A673 (cell line): ENCODE measurements at regions not wholly inside any gene's neighbourhood (a gene's known extent, or its start where the extent isn't known, plus 50 kb on each side); places are given as distances from the start of the nearest gene placed in this dataset.

Source experiments
- BruUV-seq: library from RNA; stranded (reverse); fragments of 400-500 nt; replicated peaks from 2 replicates; lab custom pipeline; 2021; lab: Mats Ljungman, UMichigan
- CTCF ChIA-PET: fragments of 300-600 bp; sonication (Branson Sonifier 250); formaldehyde crosslinking; loops from one replicate; lab custom pipeline; 2022; ENCODE audit warnings: antibody characterized with exemption; lab: Charles Lee
- POLR2A ChIA-PET: fragments of 300-600 bp; sonication (Branson Sonifier 250); formaldehyde crosslinking; loops from one replicate; lab custom pipeline; 2022; ENCODE audit warnings: antibody characterized with exemption; ENCODE audit not compliant: low non-redundant PET; lab: Charles Lee
- DNase-seq: peaks from one replicate; pipeline ENCODE4 v3.0.0-alpha.2; 2015; ENCODE audit warnings: low spot score
- H3K27ac ChIP-seq: fragments of 200-600 bp; sonication (generic); 2 replicates; pipeline ENCODE4 v1.5.1; 2016; ENCODE audit warnings: mixed run types, low read depth, mild to moderate bottlenecking, mixed read lengths, antibody characterized with exemption, low read length; ENCODE audit not compliant: poor library complexity, severe bottlenecking
- H3K27me3 ChIP-seq: fragments of 200-600 bp; sonication (generic); replicated peaks from 2 replicates; pipeline ENCODE4 v1.6.1; 2017; ENCODE audit warnings: mixed run types, low read depth, mild to moderate bottlenecking, mixed read lengths, antibody characterized with exemption, low read length; ENCODE audit not compliant: insufficient read depth, poor library complexity
- H3K36me3 ChIP-seq: fragments of 200-600 bp; sonication (generic); 2 replicates; pipeline ENCODE4 v1.6.1; 2016; ENCODE audit warnings: mixed run types, mild to moderate bottlenecking, mixed read lengths, antibody characterized with exemption, low read length; ENCODE audit not compliant: insufficient read depth, poor library complexity, severe bottlenecking
- H3K4me1 ChIP-seq: fragments of 200-600 bp; sonication (generic); 2 replicates; pipeline ENCODE4 v1.6.1; 2017; ENCODE audit warnings: mixed run types, mild to moderate bottlenecking, mixed read lengths, antibody characterized with exemption, low read length; ENCODE audit not compliant: insufficient read depth, poor library complexity, severe bottlenecking
- H3K4me3 ChIP-seq: fragments of 200-600 bp; sonication (generic); 2 replicates; pipeline ENCODE4 v1.5.1; 2016; ENCODE audit warnings: low read depth, mixed run types, mild to moderate bottlenecking, mixed read lengths, low read length; ENCODE audit not compliant: poor library complexity, severe bottlenecking
- H3K9me3 ChIP-seq: fragments of 200-600 bp; sonication (generic); 2 replicates; pipeline ENCODE4 v1.6.1; 2016; ENCODE audit warnings: mixed run types, low read depth, mild to moderate bottlenecking, mixed read lengths, antibody characterized with exemption, low read length; ENCODE audit not compliant: poor library complexity, severe bottlenecking
- CTCF ChIP-seq: fragments of 300-800, 200-600 bp; sonication (generic); conservative IDR thresholded peaks from 2 replicates; pipeline ENCODE4 v1.5.1; 2017; ENCODE audit warnings: low read depth, mild to moderate bottlenecking, antibody characterized with exemption, low read length, moderate library complexity, mixed read lengths
- EZH2 ChIP-seq: fragments of 200-600 bp; sonication (generic); IDR thresholded peaks from 2 replicates; pipeline ENCODE4 v1.6.1; 2017; ENCODE audit warnings: borderline replicate concordance, low read depth, mild to moderate bottlenecking, mixed read lengths, antibody characterized with exemption, low read length; ENCODE audit not compliant: poor library complexity, severe bottlenecking
- intact Hi-C: fragments of 100-400 bp; cut with micrococcal nuclease; formaldehyde crosslinking; loops from one replicate; pipeline ENCODE4 v1.10.0; 2022; ENCODE audit not compliant: unreplicated experiment

GRCh38 chr6:6515691-6516607, 72.6 kb upstream of the LY86 start:
- H3K36me3 ChIP-seq: no peaks in the 10 kb centered on the region
- ChIA-PET POLR2A (interaction anchor here (0.6 kb wide), 1 partner anchor 796 kb away, joined by 10 read pairs; no protein-coding TSS in a partner anchor), CTCF (no interaction called here)
- no peak for DNase-seq
- H3K27me3 ChIP-seq: peaks cover 15% of the 10 kb centered on the region
- no TSS peak for BruUV-seq
- TF ChIP-seq CTCF (no peak), EZH2 (no peak)
- intact Hi-C loops: no loop called here
- H3K27ac ChIP-seq: no peak overlapping the region
- no peaks in the 10 kb centered on the region for H3K9me3 ChIP-seq
- H3K4me1 ChIP-seq: no peaks in the 10 kb centered on the region
- H3K4me3 ChIP-seq: no peak overlapping the region

GRCh38 chr6:6516666-6517458, 71.7 kb upstream of the LY86 start:
- Histone ChIP-seq H3K27me3 (peaks cover 15% of the 10 kb centered on the region), H3K4me1 (no peaks in the 10 kb centered on the region), H3K4me3 (no peak overlapping the region), H3K36me3 (no peaks in the 10 kb centered on the region), H3K27ac (no peak overlapping the region), H3K9me3 (no peaks in the 10 kb centered on the region)
- ChIA-PET CTCF (interaction anchor here (0.6 kb wide), 1 partner anchor 1046 kb away, joined by 3 read pairs; no protein-coding TSS in a partner anchor), POLR2A (interaction anchor here (0.6 kb wide), 1 partner anchor 795 kb away, joined by 10 read pairs; no protein-coding TSS in a partner anchor)
- TF ChIP-seq CTCF: no peak
- no TSS peak for BruUV-seq
- intact Hi-C loops: no loop called here
- DNase-seq: no peak

GRCh38 chr6:6518631-6519427, 69.7 kb upstream of the LY86 start:
- Histone ChIP-seq H3K9me3 (no peaks in the 10 kb centered on the region), H3K27me3 (peaks cover 8% of the 10 kb centered on the region), H3K4me3 (no peak overlapping the region), H3K36me3 (no peaks in the 10 kb centered on the region), H3K27ac (no peak overlapping the region), H3K4me1 (no peaks in the 10 kb centered on the region)
- no TSS peak for BruUV-seq
- no peak for TF ChIP-seq EZH2
- no peak for TF ChIP-seq CTCF
- DNase-seq: peak; percentile 30
- POLR2A ChIA-PET: no interaction called here
- intact Hi-C loops: no loop called here
- CTCF ChIA-PET: interaction anchor here (0.6 kb wide), 1 partner anchor 10 kb away, joined by 3 read pairs; no protein-coding TSS in a partner anchor
